Spleen (tissue), 7 donors: ENCODE measurements at regions not wholly inside any gene's neighbourhood (a gene's known extent, or its start where the extent isn't known, plus 50 kb on each side); places are given as distances from the start of the nearest gene placed in this dataset.

Experiments used
- POLR2AphosphoS5 ChIP-seq, 3 donors: sonication (generic); formaldehyde crosslinking; IDR thresholded peaks; one replicate each; pipeline ENCODE4 v1.5.1; 2017; ENCODE audit warnings: antibody characterized with exemption in 3 of 3
- TF ChIP-seq, protein P1 (sequence below), 11 experiments: fragments of 200-600 bp in 7 of 11; fragments of 450-650 bp in 4 of 11; sonication (generic) in 4 of 11; IDR thresholded peaks in 8 of 11; conservative IDR thresholded peaks in 3 of 11; 1 replicate in 7 of 11; 2 replicates in 4 of 11; pipeline versions ENCODE4 v1.4.0 to v1.8.0; 2016 to 2021; ENCODE audit warnings: antibody characterized with exemption in 11 of 11, inconsistent platforms in 4 of 11, mild to moderate bottlenecking in 1 of 11
- donor health status: DM: no; HTN: no; CAD: no; lungs with moderate emphysema.
- donor health status: DM: no; HTN: no; CAD: no.
- donor health status: DM: no; HTN: no; CAD: no.

DNA sequence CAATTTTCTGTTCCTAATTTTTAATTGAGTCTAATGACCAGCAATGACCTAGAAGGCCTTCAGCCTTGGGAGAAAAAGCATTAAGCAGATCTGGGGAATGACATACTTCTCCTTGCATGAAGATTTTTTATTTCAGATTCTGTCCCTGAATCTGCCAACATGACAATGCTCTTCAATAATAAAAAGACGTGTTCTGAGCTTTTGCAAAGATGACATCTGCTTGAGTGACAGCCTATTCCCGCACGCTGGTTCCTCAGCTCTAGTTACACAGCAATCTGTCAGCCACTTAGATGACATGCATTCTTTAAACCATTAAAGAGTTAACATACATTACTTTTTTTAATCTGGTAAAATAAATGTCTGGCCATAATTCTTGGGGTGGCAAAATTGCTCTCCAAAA, 129.3 kb upstream of the CDH6 start:
- TF ChIP-seq, protein P1, sequence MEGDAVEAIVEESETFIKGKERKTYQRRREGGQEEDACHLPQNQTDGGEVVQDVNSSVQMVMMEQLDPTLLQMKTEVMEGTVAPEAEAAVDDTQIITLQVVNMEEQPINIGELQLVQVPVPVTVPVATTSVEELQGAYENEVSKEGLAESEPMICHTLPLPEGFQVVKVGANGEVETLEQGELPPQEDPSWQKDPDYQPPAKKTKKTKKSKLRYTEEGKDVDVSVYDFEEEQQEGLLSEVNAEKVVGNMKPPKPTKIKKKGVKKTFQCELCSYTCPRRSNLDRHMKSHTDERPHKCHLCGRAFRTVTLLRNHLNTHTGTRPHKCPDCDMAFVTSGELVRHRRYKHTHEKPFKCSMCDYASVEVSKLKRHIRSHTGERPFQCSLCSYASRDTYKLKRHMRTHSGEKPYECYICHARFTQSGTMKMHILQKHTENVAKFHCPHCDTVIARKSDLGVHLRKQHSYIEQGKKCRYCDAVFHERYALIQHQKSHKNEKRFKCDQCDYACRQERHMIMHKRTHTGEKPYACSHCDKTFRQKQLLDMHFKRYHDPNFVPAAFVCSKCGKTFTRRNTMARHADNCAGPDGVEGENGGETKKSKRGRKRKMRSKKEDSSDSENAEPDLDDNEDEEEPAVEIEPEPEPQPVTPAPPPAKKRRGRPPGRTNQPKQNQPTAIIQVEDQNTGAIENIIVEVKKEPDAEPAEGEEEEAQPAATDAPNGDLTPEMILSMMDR (IDR thresholded peaks at IDR 0.05 in 8 of 11, conservative IDR thresholded peaks at IDR 0.05 in 3 of 11): no peak
- TF ChIP-seq POLR2AphosphoS5 (IDR thresholded peaks at IDR 0.05): no peak
